ENCODE measurements at regions not wholly inside any gene's neighbourhood (a gene's known extent, or its start where the extent isn't known, plus 50 kb on each side); places are given as distances from the start of the nearest gene placed in this dataset.

- TF ChIP-seq, protein P1, sequence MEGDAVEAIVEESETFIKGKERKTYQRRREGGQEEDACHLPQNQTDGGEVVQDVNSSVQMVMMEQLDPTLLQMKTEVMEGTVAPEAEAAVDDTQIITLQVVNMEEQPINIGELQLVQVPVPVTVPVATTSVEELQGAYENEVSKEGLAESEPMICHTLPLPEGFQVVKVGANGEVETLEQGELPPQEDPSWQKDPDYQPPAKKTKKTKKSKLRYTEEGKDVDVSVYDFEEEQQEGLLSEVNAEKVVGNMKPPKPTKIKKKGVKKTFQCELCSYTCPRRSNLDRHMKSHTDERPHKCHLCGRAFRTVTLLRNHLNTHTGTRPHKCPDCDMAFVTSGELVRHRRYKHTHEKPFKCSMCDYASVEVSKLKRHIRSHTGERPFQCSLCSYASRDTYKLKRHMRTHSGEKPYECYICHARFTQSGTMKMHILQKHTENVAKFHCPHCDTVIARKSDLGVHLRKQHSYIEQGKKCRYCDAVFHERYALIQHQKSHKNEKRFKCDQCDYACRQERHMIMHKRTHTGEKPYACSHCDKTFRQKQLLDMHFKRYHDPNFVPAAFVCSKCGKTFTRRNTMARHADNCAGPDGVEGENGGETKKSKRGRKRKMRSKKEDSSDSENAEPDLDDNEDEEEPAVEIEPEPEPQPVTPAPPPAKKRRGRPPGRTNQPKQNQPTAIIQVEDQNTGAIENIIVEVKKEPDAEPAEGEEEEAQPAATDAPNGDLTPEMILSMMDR (conservative IDR thresholded peaks at IDR 0.05 in 1 of 2, IDR thresholded peaks at IDR 0.05 in 1 of 2; ENCODE audit: low read depth in 1 of 2, low read length in 2 of 2): no peak
- TF ChIP-seq EZH2 (IDR thresholded peaks at IDR 0.05; ENCODE audit: low read length, missing control alignments): no peak
Measured at GRCh38 chr2:211070547-211070946, 514.1 kb downstream of the CPS1 start.
